OCI-LY7 (cell line): ENCODE measurements at regions not wholly inside any gene's neighbourhood (a gene's known extent, or its start where the extent isn't known, plus 50 kb on each side); places are given as distances from the start of the nearest gene placed in this dataset.

Source experiments
- CTCF ChIP-seq: fragments of 200-600 bp; sonication (generic); conservative IDR thresholded peaks from 2 replicates; pipeline ENCODE4 v1.5.1; 2014; ENCODE audit warnings: mild to moderate bottlenecking, antibody characterized with exemption, low read length, moderate library complexity, mixed read lengths
- EZH2phosphoT487 ChIP-seq: fragments of 200-600 bp; sonication (generic); IDR thresholded peaks from 2 replicates; pipeline ENCODE4 v1.6.1; 2018; ENCODE audit warnings: low read depth, borderline replicate concordance, mild to moderate bottlenecking, mixed run types, antibody characterized with exemption, low read length, moderate library complexity, mixed read lengths

GRCh38 chr4:14049946-14050345, 422.4 kb upstream of the BOD1L1 start:
- no peak for TF ChIP-seq CTCF
- no peak for TF ChIP-seq EZH2phosphoT487
